T-helper 1 cell treated with Interleukin-12 subunit alpha and Interleukin-12 subunit beta and Interleukin-4 antibody, amounts not matched to agents 30 μg/mL and 1 μg/mL, for 36 hours (primary cell): ENCODE measurements at regions not wholly inside any gene's neighbourhood (a gene's known extent, or its start where the extent isn't known, plus 50 kb on each side); places are given as distances from the start of the nearest gene placed in this dataset.
"Not testable (repeated sequence)": the region's sequence is repeated elsewhere in the genome, so short reads cannot be mapped to it uniquely, and the experiment has no call there.

Experiments
- H3K27ac Mint-ChIP-seq: one replicate; pipeline ENCODE4 v1.8.0; 2021; ENCODE audit warnings: mild to moderate bottlenecking, mixed read lengths
- H3K27me3 Mint-ChIP-seq: one replicate; pipeline ENCODE4 v1.8.0; 2021; ENCODE audit warnings: low read depth, mixed read lengths
- H3K36me3 Mint-ChIP-seq: one replicate; pipeline ENCODE4 v1.8.0; 2021; ENCODE audit warnings: low read depth, mixed read lengths
- H3K4me1 Mint-ChIP-seq: one replicate; pipeline ENCODE4 v1.8.0; 2021; ENCODE audit warnings: low read depth, mixed read lengths
- H3K4me3 Mint-ChIP-seq: one replicate; pipeline ENCODE4 v1.8.0; 2021; ENCODE audit warnings: mild to moderate bottlenecking, moderate library complexity, mixed read lengths
- H3K9me3 Mint-ChIP-seq: one replicate; pipeline ENCODE4 v1.8.0; 2021; ENCODE audit warnings: mixed read lengths

DNA sequence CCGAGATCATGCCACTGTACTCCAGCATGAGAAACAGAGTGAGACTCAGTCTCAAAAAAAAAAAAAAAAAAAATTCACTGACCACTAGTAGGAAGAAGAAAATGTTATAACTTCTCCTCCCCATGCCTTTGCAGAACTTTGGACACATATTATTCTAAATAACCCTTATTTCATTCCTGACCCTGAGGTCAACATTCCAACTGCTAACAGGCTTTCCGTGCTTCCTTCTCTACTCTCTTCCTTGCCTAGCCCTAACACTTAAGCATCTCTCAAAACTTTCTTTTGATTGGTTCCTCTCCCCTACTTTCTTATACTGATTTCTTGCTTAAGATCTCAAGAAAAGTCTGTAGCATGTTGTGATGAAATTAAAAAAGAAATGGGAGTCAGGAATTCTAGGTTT, 146.8 kb downstream of the MEX3B start:
- no peak overlapping the region for H3K27ac Mint-ChIP-seq
- no peaks in the 10 kb centered on the region for H3K9me3 Mint-ChIP-seq
- no peaks in the 10 kb centered on the region for H3K36me3 Mint-ChIP-seq
- no peaks in the 10 kb centered on the region for H3K27me3 Mint-ChIP-seq
- H3K4me1 Mint-ChIP-seq: no peaks in the 10 kb centered on the region
- no peak overlapping the region for H3K4me3 Mint-ChIP-seq

- no peaks in the 10 kb centered on the region for H3K36me3 Mint-ChIP-seq
- no peaks in the 10 kb centered on the region for H3K27me3 Mint-ChIP-seq
- H3K27ac Mint-ChIP-seq: no peak overlapping the region
- no peak overlapping the region for H3K4me3 Mint-ChIP-seq
- H3K9me3 Mint-ChIP-seq: no peaks in the 10 kb centered on the region
- no peaks in the 10 kb centered on the region for H3K4me1 Mint-ChIP-seq
Observed at GRCh38 chr15:81897057-81897677, 148.7 kb downstream of the MEX3B start.

- H3K9me3 Mint-ChIP-seq: no peaks in the 10 kb centered on the region
- H3K4me1 Mint-ChIP-seq: no peaks in the 10 kb centered on the region
- H3K36me3 Mint-ChIP-seq: no peaks in the 10 kb centered on the region
- H3K27me3 Mint-ChIP-seq: no peaks in the 10 kb centered on the region
- no peak overlapping the region for H3K27ac Mint-ChIP-seq
- H3K4me3 Mint-ChIP-seq: no peak overlapping the region
Observed at GRCh38 chr15:81896356-81896755, 149.5 kb downstream of the MEX3B start.

- no peaks in the 10 kb centered on the region for H3K36me3 Mint-ChIP-seq
- no peaks in the 10 kb centered on the region for H3K4me1 Mint-ChIP-seq
- H3K27me3 Mint-ChIP-seq: no peaks in the 10 kb centered on the region
- no peaks in the 10 kb centered on the region for H3K9me3 Mint-ChIP-seq
- no peak overlapping the region for H3K27ac Mint-ChIP-seq
- no peak overlapping the region for H3K4me3 Mint-ChIP-seq
Observed at GRCh38 chr15:81895723-81896122, 150.1 kb downstream of the MEX3B start.

DNA sequence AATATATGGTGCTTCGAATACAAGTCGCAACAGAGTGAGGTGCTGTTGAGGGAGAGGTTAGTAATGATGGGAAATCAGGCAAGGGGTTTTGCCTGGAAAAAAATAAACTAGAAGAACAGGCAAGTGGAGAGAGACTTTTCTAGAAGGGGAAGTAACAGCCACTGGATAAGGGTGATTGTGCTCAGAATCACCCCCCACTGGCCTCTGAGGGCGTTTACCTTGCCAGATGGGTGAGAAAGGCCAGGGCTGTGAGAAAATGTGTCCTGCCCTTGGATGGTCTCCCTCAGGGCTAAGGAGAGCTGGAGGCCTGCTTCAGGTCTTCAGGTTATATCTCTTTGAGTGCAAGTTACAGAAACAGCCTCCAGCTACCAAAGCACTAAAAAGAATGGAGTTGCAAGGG, 151.8 kb downstream of the MEX3B start:
- Mint-ChIP-seq H3K4me1 (no peaks in the 10 kb centered on the region), H3K36me3 (no peaks in the 10 kb centered on the region), H3K4me3 (no peak overlapping the region), H3K27me3 (no peaks in the 10 kb centered on the region), H3K27ac (no peak overlapping the region), H3K9me3 (no peaks in the 10 kb centered on the region)

DNA sequence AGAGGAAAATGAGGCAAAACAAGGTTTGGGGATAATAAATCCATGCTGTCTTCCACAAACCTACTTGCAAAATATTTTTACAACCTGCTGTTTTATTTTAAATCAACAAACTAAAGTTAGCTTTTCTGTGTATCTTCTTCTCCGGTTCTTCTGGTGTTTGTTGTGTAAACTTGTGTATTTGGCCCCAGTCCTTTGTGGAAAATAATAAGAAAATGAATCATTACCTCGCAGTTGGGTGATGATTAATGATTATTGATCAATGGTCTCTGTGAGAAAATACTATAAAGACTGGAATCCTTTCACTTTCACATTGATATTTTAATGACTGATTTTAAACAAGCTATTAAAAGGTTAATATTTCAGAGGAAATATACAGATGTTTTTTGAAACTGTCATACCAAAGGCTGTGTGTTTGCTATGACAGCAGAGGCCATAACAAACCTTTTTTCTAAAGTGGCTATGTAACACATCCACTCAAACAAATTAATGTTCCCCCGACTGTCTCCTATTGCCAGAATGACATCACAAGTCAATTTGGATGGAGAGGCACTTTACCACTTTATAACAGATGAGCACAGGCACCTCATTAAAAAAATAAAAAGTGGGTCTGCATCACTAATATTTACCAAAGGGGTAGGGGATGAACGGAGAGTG, 152.5 kb downstream of the MEX3B start:
- Mint-ChIP-seq H3K36me3 (no peaks in the 10 kb centered on the region), H3K9me3 (no peaks in the 10 kb centered on the region), H3K27me3 (no peaks in the 10 kb centered on the region), H3K4me1 (no peaks in the 10 kb centered on the region), H3K4me3 (no peak overlapping the region), H3K27ac (no peak overlapping the region)

DNA sequence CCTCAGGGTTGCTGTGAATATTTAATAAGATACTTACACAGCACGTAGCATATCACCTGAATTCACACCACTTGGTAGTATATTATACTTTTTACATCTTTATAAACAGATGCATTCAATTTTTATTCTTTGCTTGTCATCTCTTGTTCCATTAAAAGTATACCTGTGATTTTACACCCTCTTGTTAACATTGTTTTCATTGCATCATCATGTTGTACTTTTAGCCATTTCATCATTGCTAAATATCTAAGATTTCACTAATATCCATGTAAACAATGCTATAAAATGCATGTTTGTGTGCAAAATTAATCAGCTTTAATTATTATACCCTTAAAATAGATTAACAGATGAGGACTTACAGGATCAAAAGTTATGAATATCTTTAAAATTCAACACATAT, 155.3 kb downstream of the MEX3B start:
- no peaks in the 10 kb centered on the region for H3K4me1 Mint-ChIP-seq
- no peak overlapping the region for H3K27ac Mint-ChIP-seq
- H3K9me3 Mint-ChIP-seq: no peaks in the 10 kb centered on the region
- H3K4me3 Mint-ChIP-seq: no peak overlapping the region
- H3K36me3 Mint-ChIP-seq: no peaks in the 10 kb centered on the region
- no peaks in the 10 kb centered on the region for H3K27me3 Mint-ChIP-seq

GRCh38 chr15:81889485-81889881, 156.3 kb downstream of the MEX3B start:
- H3K27ac Mint-ChIP-seq: no peak overlapping the region
- H3K9me3 Mint-ChIP-seq: no peaks in the 10 kb centered on the region
- H3K36me3 Mint-ChIP-seq: no peaks in the 10 kb centered on the region
- no peak overlapping the region for H3K4me3 Mint-ChIP-seq
- no peaks in the 10 kb centered on the region for H3K27me3 Mint-ChIP-seq
- no peaks in the 10 kb centered on the region for H3K4me1 Mint-ChIP-seq

DNA sequence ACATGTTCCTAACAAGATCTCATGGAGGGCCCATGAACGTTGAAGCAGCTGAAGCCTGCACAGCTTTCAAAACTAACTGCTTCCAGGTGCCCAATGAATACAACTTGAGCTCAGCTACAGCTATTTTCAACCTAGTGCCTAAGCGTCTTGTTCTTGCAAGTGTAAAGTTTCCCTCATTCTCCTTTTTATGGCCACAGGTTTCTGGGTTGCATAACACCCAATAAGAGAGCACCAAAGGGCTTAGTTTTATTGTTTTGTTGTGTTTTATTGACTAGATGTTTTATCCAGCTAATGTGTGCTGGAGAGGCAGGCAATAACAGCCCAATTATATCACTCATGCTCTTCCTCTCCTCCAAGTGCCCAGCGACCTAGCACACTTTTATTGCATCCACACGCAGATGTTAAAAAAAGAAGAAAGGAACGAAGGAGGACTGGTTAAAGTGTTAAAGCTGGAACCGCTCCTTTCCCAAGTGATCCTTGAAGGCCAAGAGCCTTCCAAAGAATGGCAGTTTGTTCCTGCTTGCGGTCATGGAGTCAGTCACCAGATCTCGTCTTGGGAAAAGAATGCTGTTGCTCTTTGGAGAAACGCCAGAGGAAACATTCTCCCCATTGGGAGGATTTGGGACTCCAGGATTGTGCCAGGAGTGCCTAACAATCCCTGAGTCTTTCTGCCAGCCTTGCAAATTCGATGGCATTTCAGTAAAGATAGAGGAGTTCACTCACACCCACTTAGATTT, 156.9 kb downstream of the MEX3B start:
- no peaks in the 10 kb centered on the region for H3K36me3 Mint-ChIP-seq
- H3K27me3 Mint-ChIP-seq: no peaks in the 10 kb centered on the region
- no peak overlapping the region for H3K4me3 Mint-ChIP-seq
- H3K4me1 Mint-ChIP-seq: no peaks in the 10 kb centered on the region
- no peaks in the 10 kb centered on the region for H3K9me3 Mint-ChIP-seq
- H3K27ac Mint-ChIP-seq: no peak overlapping the region

DNA sequence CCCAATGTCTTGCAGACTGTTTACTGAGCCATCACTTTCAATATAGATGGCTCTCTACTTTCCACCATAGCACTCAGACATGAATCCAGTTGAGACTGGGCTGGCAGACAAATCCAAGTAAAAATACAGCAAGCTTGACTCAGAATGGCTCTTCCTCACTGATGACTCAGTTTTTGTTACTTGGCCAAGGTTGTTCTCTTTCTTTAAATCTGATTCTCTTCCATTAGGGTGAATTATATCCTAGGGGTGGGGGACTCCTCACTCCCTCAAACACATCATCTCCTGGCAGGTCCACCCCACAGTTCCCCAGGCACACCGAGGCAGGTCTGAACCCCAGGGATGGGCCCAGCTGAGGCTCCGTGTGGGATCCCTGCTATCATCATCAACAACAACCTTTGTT, 157.9 kb downstream of the MEX3B start:
- Mint-ChIP-seq H3K4me1 (no peaks in the 10 kb centered on the region), H3K36me3 (no peaks in the 10 kb centered on the region), H3K4me3 (no peak overlapping the region), H3K27me3 (peaks cover 3% of the 10 kb centered on the region), H3K27ac (no peak overlapping the region), H3K9me3 (no peaks in the 10 kb centered on the region)

DNA sequence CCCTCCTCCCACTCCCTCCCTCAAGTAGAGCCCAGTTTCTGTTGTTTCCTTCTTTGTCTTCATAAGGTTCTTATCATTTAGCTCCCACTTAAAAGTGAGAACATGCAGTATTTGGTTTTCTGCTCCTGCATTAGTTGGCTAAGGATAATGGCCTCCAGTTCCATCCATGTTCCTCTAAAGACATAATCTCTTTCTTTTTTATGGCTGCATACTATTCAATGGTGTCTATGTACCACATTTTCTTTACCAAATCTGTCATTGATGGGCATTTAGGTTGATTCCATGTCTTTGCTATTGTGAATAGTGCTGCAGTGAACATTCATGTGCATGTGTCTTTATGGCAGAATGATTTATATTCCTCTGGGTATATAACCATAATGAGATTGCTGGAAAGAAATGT, 158.6 kb downstream of the MEX3B start:
- H3K4me1 Mint-ChIP-seq, H3K27ac Mint-ChIP-seq, H3K27me3 Mint-ChIP-seq, H3K9me3 Mint-ChIP-seq, H3K4me3 Mint-ChIP-seq, H3K36me3 Mint-ChIP-seq: not testable (repeated sequence)

GRCh38 chr15:81886591-81886990, 159.2 kb downstream of the MEX3B start:
- H3K27ac Mint-ChIP-seq: no peak overlapping the region
- no peaks in the 10 kb centered on the region for H3K36me3 Mint-ChIP-seq
- no peaks in the 10 kb centered on the region for H3K4me1 Mint-ChIP-seq
- H3K4me3 Mint-ChIP-seq: no peak overlapping the region
- peaks cover 3% of the 10 kb centered on the region for H3K27me3 Mint-ChIP-seq
- H3K9me3 Mint-ChIP-seq: no peaks in the 10 kb centered on the region

DNA sequence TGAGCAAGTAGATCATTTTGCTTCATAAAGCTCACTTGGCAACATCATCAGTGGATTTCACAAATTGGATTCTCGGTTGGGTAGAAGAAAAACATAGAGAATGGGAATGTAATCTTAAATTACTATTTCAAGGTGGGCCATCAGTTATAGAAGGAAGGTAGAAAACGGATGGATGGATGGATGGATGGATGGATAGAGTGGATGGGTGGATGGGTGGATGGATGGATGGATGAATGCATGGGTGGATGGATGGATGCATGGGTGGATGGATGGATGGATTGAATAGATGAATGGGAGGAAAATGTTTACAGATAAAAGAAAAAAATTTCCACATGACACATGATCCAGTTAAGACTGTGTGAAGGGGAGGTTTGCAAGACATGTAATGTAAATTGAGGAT, 159.7 kb downstream of the MEX3B start:
- Mint-ChIP-seq H3K9me3 (no peaks in the 10 kb centered on the region), H3K36me3 (no peaks in the 10 kb centered on the region), H3K27ac (no peak overlapping the region), H3K27me3 (peaks cover 3% of the 10 kb centered on the region), H3K4me3 (no peak overlapping the region), H3K4me1 (no peaks in the 10 kb centered on the region)

- Mint-ChIP-seq H3K4me1 (no peaks in the 10 kb centered on the region), H3K4me3 (no peak overlapping the region), H3K27me3 (peaks cover 3% of the 10 kb centered on the region), H3K9me3 (no peaks in the 10 kb centered on the region), H3K36me3 (no peaks in the 10 kb centered on the region), H3K27ac (no peak overlapping the region)
Observed at GRCh38 chr15:81885135-81885534, 160.7 kb downstream of the MEX3B start.

GRCh38 chr15:81882504-81882903, 163.3 kb downstream of the MEX3B start:
- H3K4me1 Mint-ChIP-seq: no peaks in the 10 kb centered on the region
- H3K4me3 Mint-ChIP-seq: no peak overlapping the region
- no peaks in the 10 kb centered on the region for H3K36me3 Mint-ChIP-seq
- H3K9me3 Mint-ChIP-seq: no peaks in the 10 kb centered on the region
- no peak overlapping the region for H3K27ac Mint-ChIP-seq
- H3K27me3 Mint-ChIP-seq: peaks cover 3% of the 10 kb centered on the region
